D721Med (cell line): ENCODE measurements at regions not wholly inside any gene's neighbourhood (a gene's known extent, or its start where the extent isn't known, plus 50 kb on each side); places are given as distances from the start of the nearest gene placed in this dataset.

ENCODE experiments used
- DNase-seq: peaks from one replicate; pipeline ENCODE4 v3.0.0; 2011; ENCODE audit warnings: low spot score; ENCODE audit not compliant: insufficient read length
- FAIRE-seq: peaks from 2 replicates; lab custom pipeline; 2011; peaks lifted over from hg19 to GRCh38; lab: Jason Lieb, UNC
- CTCF ChIP-seq: IDR thresholded peaks from 2 replicates; pipeline ENCODE4 v1.5.1; 2012; ENCODE audit warnings: mild to moderate bottlenecking, control low read depth; ENCODE audit not compliant: insufficient read depth; ENCODE audit errors: missing control alignments

DNA sequence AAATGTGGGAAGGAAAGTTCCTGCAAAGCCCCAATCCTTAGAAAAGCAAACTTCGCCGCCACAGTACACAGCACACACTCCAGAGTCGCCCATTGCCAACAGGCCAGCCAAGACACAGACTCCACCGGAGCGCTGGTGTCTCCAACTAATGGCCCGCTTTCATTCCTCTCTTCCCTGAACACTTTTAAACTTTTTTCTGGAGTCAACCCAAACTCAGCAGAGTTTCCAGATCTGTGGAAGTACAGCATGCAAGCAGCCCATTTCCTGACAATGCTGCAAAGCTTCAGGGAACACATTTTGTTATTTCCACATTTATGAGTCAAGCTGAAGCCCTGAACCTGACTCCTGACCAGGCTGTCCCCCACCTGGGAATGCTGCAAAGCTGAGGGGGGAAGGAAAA is 351.9 kb downstream of the NFIB start:
- no peak for FAIRE-seq
- TF ChIP-seq CTCF, result no peak
- DNase-seq, result no peak

GRCh38 chr9:13960011-13960765 is 353.8 kb downstream of the NFIB start:
- no peak for TF ChIP-seq CTCF
- FAIRE-seq, result no peak
- no peak for DNase-seq

DNA sequence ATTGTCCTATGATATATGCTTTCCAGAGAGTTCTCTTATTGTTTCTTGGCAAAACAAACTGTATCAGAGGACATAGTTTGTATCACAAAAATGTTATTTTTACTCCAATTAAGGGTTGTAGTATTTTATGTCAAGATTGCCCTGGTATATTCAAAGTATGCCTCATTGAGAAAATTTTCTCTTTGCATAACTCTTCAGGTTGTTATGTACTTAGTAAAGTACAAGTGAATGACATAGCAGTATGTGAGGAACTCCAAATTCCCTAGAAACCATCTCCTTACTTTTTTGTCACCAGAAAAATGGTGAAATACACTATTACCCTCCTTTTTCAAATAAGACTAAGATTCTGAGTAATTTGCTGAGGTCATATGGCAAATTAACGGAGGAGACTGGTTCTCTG is 355.3 kb downstream of the NFIB start:
- DNase-seq (no peak), FAIRE-seq (no peak)
- TF ChIP-seq CTCF, result no peak

DNA sequence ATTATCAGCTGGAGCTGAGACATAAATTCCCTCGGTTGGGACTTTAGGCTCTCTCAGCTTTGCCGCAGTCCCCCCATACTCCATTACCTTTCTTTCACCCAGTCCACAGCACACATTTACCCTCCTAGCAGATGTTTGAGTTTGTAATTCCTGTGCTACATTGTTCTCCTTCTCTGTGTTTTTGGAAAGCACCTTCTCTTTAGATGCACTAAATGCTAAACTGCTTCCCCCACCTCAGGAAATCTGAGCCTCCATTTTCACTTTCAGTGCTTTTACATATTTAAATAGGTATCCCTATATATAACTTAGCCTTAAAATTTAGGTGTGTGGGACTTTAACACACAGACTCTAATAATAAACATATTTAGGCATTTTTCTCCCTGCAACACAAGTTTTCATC is 356.9 kb downstream of the NFIB start:
- FAIRE-seq (no peak), DNase-seq (no peak)
- TF ChIP-seq CTCF, result no peak

DNA sequence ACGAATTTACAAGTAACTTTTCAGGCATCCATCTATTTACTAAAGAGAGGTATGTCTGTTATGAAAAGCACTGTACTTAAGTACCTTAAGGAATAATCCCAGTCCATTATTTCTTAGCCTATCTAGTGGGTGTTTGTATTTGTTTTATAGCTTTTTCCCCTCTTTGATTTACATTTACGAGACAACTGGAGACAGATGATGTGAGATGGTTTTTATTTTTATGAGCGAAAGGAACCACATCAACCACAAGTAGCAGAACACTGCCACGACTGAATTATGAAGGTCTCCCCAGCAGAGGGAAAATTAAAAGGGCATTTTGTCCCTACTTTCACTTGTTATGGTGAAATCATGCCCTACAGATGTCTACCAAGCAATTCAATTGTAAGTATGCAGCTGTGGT is 357.8 kb downstream of the NFIB start:
- FAIRE-seq (no peak), DNase-seq (no peak)
- no peak for TF ChIP-seq CTCF

- no peak for FAIRE-seq
- no peak for DNase-seq
- TF ChIP-seq CTCF, result no peak
These were observed 361.0 kb downstream of the NFIB start for GRCh38 chr9:13952906-13953305.

- DNase-seq (no peak), FAIRE-seq (no peak)
- no peak for TF ChIP-seq CTCF
These were observed 365.9 kb downstream of the NFIB start for GRCh38 chr9:13948037-13948436.
